ENCODE measurements at regions not wholly inside any gene's neighbourhood (a gene's known extent, or its start where the extent isn't known, plus 50 kb on each side); places are given as distances from the start of the nearest gene placed in this dataset.
"Not testable (repeated sequence)": the region's sequence is repeated elsewhere in the genome, so short reads cannot be mapped to it uniquely, and the experiment has no call there.

- not testable (repeated sequence) for TF ChIP-seq CTCF (optimal IDR thresholded peaks at IDR 0.05 in 1 of 3, IDR thresholded peaks at IDR 0.05 in 1 of 3, conservative IDR thresholded peaks at IDR 0.05 in 1 of 3; ENCODE audit: extremely low read depth in 1 of 3, insufficient read depth in 2 of 3, low read length in 3 of 3); EZH2 (IDR thresholded peaks at IDR 0.05; ENCODE audit: low read length)
Observed at GRCh38 chr2:82175210-82175609, 1870.7 kb upstream of the LRRTM1 start.
